HFFc6 (cell line): ENCODE measurements at regions not wholly inside any gene's neighbourhood (a gene's known extent, or its start where the extent isn't known, plus 50 kb on each side); places are given as distances from the start of the nearest gene placed in this dataset.

Experiments used
- DNase-seq: peaks from one replicate; pipeline ENCODE4 v3.0.0-alpha.2; 2018
- H3K27ac Mint-ChIP-seq: 2 replicates; pipeline ENCODE4 v1.8.0; 2020; ENCODE audit warnings: mild to moderate bottlenecking, mixed read lengths
- H3K27me3 Mint-ChIP-seq: 2 replicates; pipeline ENCODE4 v1.8.0; 2021; ENCODE audit warnings: mild to moderate bottlenecking, moderate library complexity, mixed read lengths; ENCODE audit not compliant: insufficient read depth
- H3K36me3 Mint-ChIP-seq: 2 replicates; pipeline ENCODE4 v1.8.0; 2021; ENCODE audit warnings: low read depth, mixed read lengths
- H3K4me1 Mint-ChIP-seq: 2 replicates; pipeline ENCODE4 v1.8.0; 2020; ENCODE audit warnings: low read depth, mixed read lengths
- H3K4me3 Mint-ChIP-seq: 2 replicates; pipeline ENCODE4 v1.8.0; 2020; ENCODE audit warnings: mild to moderate bottlenecking, moderate library complexity, mixed read lengths
- H3K9me3 Mint-ChIP-seq: 2 replicates; pipeline ENCODE4 v1.8.0; 2020; ENCODE audit warnings: mild to moderate bottlenecking, mixed read lengths
- CTCF ChIP-seq: fragments of 200-600 bp; sonication (generic); IDR thresholded peaks from 2 replicates; pipeline ENCODE4 v1.5.0; 2021; ENCODE audit warnings: antibody characterized with exemption, mild to moderate bottlenecking

DNA sequence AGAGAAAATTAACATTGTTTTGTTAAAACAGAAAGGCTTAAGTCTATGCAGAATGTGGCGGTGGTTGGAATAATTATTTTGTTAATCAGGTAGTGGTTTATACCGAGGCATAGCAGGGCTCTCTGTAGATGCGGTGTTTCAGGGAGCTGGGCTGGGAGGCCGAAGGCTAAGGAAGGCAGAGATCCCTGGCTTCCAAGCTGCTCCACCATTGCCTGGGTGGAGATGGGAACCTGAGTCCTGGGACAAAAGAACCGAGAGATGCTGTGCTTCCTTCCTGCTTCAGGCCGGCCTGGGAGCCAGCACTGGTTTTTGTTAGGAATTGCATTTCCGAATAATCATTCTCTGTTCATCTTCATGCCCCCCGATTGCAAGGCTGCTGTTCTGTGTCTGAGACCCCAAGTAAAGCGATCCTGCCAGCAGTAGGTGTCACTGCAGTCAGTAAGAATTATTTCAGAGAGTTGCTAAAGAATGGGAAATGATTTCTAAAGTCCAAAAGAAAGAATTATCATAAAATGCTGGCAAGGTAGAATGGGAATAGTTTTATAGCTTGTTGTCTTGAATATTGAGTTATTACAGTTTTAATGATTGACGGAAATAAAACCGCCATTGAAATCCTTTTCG lies 824.9 kb downstream of the GALR1 start:
- no peak for DNase-seq
- Mint-ChIP-seq H3K27ac (no peak overlapping the region), H3K27me3 (no peaks in the 10 kb centered on the region), H3K36me3 (peaks cover 7% of the 10 kb centered on the region; the same call in 1 of the 2 replicates), H3K4me1 (no peaks in the 10 kb centered on the region), H3K9me3 (peaks cover 34% of the 10 kb centered on the region), H3K4me3 (no peak overlapping the region)
- no peak for TF ChIP-seq CTCF

- Mint-ChIP-seq H3K36me3 (no peaks in the 10 kb centered on the region; the same call in 1 of the 2 replicates), H3K27me3 (no peaks in the 10 kb centered on the region), H3K9me3 (peaks cover 50% of the 10 kb centered on the region), H3K4me3 (no peak overlapping the region), H3K27ac (no peak overlapping the region), H3K4me1 (no peaks in the 10 kb centered on the region)
- no peak for DNase-seq
- no peak for TF ChIP-seq CTCF
These were observed 830.4 kb downstream of the GALR1 start for GRCh38 chr18:78080081-78080480.

DNA sequence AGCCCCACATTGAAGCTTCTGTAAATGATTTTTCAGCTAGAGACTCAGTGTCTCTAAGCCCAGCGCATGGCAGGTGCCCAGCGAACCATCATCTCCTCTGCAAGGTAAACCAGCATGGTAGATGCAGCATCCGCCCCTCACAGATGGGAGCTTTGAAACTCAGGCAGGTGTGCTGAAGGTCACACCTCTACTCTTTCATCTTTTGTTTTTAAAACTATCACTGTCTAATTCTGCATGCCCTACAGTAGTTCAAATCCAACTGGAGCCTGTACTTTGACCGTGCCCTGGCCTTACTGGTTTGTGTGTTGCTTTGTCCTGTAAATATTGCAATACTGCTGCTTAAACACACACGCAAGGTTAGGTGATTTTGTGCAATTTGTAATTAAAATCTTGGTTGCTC lies 831.1 kb downstream of the GALR1 start:
- no peak for DNase-seq
- TF ChIP-seq CTCF = no peak
- peaks cover 56% of the 10 kb centered on the region for H3K9me3 Mint-ChIP-seq
- no peak overlapping the region for H3K27ac Mint-ChIP-seq
- H3K4me1 Mint-ChIP-seq = no peaks in the 10 kb centered on the region
- H3K36me3 Mint-ChIP-seq = no peaks in the 10 kb centered on the region; the same call in 1 of the 2 replicates
- no peak overlapping the region for H3K4me3 Mint-ChIP-seq
- H3K27me3 Mint-ChIP-seq = no peaks in the 10 kb centered on the region

GRCh38 chr18:78082816-78083215 lies 833.2 kb downstream of the GALR1 start:
- H3K9me3 Mint-ChIP-seq = peaks cover 73% of the 10 kb centered on the region
- no peak overlapping the region for H3K4me3 Mint-ChIP-seq
- H3K27ac Mint-ChIP-seq = no peak overlapping the region
- TF ChIP-seq CTCF = no peak
- no peaks in the 10 kb centered on the region; the same call in 1 of the 2 replicates for H3K36me3 Mint-ChIP-seq
- H3K4me1 Mint-ChIP-seq = no peaks in the 10 kb centered on the region
- H3K27me3 Mint-ChIP-seq = no peaks in the 10 kb centered on the region
- no peak for DNase-seq

GRCh38 chr18:78085241-78086185 lies 835.9 kb downstream of the GALR1 start:
- Mint-ChIP-seq H3K4me3 (no peak overlapping the region), H3K36me3 (peaks cover 6% of the 10 kb centered on the region; the same call in 1 of the 2 replicates), H3K27me3 (no peaks in the 10 kb centered on the region), H3K4me1 (no peaks in the 10 kb centered on the region), H3K27ac (no peak overlapping the region), H3K9me3 (peaks cover 86% of the 10 kb centered on the region)
- TF ChIP-seq CTCF = no peak
- DNase-seq = no peak
